ENCODE measurements at regions not wholly inside any gene's neighbourhood (a gene's known extent, or its start where the extent isn't known, plus 50 kb on each side); places are given as distances from the start of the nearest gene placed in this dataset.

- TF ChIP-seq, protein P1, sequence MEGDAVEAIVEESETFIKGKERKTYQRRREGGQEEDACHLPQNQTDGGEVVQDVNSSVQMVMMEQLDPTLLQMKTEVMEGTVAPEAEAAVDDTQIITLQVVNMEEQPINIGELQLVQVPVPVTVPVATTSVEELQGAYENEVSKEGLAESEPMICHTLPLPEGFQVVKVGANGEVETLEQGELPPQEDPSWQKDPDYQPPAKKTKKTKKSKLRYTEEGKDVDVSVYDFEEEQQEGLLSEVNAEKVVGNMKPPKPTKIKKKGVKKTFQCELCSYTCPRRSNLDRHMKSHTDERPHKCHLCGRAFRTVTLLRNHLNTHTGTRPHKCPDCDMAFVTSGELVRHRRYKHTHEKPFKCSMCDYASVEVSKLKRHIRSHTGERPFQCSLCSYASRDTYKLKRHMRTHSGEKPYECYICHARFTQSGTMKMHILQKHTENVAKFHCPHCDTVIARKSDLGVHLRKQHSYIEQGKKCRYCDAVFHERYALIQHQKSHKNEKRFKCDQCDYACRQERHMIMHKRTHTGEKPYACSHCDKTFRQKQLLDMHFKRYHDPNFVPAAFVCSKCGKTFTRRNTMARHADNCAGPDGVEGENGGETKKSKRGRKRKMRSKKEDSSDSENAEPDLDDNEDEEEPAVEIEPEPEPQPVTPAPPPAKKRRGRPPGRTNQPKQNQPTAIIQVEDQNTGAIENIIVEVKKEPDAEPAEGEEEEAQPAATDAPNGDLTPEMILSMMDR (IDR thresholded peaks at IDR 0.05 in 8 of 11, conservative IDR thresholded peaks at IDR 0.05 in 3 of 11) = no peak
- TF ChIP-seq POLR2A (IDR thresholded peaks at IDR 0.05) = no peak
Measured at GRCh38 chr7:26429168-26429567, 137.5 kb downstream of the SNX10 start.

Data from spleen (tissue), 7 donors.